ENCODE measurements at regions not wholly inside any gene's neighbourhood (a gene's known extent, or its start where the extent isn't known, plus 50 kb on each side); places are given as distances from the start of the nearest gene placed in this dataset.

DNA sequence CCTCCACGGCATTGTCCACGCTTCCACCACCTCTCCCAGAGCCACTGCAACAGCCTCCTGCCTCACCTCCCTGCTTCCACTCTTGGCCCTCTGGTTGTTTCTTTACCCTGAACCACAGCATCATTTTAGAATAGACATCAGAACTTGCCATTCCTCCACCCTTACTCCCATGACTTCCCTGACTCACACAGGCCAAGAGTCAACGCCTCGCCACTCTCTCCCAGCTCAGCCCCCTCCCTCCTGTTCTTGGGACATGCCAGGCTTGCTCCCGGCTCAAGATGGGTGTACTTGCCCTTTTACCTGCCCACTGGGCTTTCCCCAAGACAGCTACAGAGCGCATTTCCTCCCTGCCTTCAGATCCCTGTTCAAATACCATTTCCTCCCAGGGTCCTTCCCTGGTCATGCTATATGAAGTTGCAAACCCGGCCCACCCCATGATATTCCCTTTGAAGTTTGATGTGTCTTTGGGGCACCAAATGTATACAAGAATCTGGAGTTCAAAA, 429.1 kb downstream of the RPS24 start:
- TF ChIP-seq, protein P1, sequence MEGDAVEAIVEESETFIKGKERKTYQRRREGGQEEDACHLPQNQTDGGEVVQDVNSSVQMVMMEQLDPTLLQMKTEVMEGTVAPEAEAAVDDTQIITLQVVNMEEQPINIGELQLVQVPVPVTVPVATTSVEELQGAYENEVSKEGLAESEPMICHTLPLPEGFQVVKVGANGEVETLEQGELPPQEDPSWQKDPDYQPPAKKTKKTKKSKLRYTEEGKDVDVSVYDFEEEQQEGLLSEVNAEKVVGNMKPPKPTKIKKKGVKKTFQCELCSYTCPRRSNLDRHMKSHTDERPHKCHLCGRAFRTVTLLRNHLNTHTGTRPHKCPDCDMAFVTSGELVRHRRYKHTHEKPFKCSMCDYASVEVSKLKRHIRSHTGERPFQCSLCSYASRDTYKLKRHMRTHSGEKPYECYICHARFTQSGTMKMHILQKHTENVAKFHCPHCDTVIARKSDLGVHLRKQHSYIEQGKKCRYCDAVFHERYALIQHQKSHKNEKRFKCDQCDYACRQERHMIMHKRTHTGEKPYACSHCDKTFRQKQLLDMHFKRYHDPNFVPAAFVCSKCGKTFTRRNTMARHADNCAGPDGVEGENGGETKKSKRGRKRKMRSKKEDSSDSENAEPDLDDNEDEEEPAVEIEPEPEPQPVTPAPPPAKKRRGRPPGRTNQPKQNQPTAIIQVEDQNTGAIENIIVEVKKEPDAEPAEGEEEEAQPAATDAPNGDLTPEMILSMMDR (conservative IDR thresholded peaks at IDR 0.05; ENCODE audit: low read depth, low read length) = no peak
- TF ChIP-seq EZH2 (IDR thresholded peaks at IDR 0.05; ENCODE audit: low read length, unreplicated experiment) = no peak
- TF ChIP-seq EZH2phosphoT487 (IDR thresholded peaks at IDR 0.05; ENCODE audit: borderline replicate concordance, low read length) = no peak
- POLR2A ChIA-PET (ENCODE audit: unreplicated experiment) = no interaction called here
- DNase-seq (peak; percentile 78), ATAC-seq (no peak)
- no peaks in the 10 kb centered on the region for H3K27me3 ChIP-seq (ENCODE audit: low read length)
- H3K27ac ChIP-seq (ENCODE audit: low read length) = peak overlapping the region; percentile 26
- H3K4me2 ChIP-seq (ENCODE audit: low read length) = 0 out of 2 replicates have a peak overlapping the region, but pooled peaks have one; percentile 2
- H3K79me2 ChIP-seq (ENCODE audit: low read length) = no peaks in the 10 kb centered on the region
- H3K4me3 ChIP-seq (ENCODE audit: low read length) = no peak overlapping the region
- no peak overlapping the region for H2AFZ ChIP-seq (ENCODE audit: low read length)
- BruUV-seq (replicated peaks) = no TSS peak
- H3F3A ChIP-seq (ENCODE audit: low read length, unreplicated experiment) = peaks cover 6% of the 10 kb centered on the region
- no peaks in the 10 kb centered on the region for H3K9me3 ChIP-seq (ENCODE audit: low read length)
- H3K36me3 ChIP-seq (ENCODE audit: low read depth, low read length) = no peaks in the 10 kb centered on the region
- no peak overlapping the region for H3K9ac ChIP-seq (ENCODE audit: low read length)
- H4K20me1 ChIP-seq (ENCODE audit: low read length) = no peaks in the 10 kb centered on the region
- H3K9me2 ChIP-seq (replicated peaks; ENCODE audit: low read length) = no peaks in the 10 kb centered on the region
- CTCF ChIA-PET = no interaction called here
- intact Hi-C loops (cut with micrococcal nuclease) = no loop called here
- peaks cover 38% of the 10 kb centered on the region for H3K4me1 ChIP-seq (ENCODE audit: insufficient read depth, low read length)

DNA sequence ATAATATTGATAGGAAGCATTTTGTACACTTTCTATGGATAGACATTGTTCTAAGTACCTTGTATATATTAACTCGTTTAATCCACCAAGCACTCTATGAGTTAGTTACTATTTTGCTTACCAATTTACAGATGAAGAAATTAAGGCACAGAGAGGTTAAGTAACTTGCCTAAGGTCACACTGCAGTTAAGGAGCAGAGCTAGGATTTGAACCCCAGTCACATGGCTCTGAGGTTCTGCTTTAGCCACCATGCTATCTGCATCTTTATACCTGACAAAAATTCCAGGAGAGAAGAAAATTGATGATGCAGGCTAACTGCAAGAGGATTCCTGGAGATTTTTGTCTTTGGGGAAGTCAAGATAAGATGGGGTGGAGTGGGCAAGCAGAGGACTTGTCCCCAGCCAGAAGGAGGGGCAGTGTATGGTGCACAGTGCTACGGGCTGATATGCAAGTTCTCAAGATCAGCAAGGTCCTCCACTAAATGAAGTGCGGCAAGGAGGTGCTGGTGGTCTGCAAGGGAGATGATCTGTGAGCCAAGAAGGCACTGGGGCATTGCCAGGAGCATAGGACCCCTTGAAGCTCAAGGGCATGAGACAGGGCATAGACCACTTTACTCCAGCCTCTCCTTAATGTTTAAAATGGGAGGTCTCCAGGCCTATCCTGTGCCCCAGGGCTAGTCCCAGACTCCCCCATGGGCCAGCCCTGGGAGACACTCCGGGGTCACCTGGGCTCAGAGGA, 430.6 kb downstream of the RPS24 start:
- H3F3A ChIP-seq (ENCODE audit: low read length, unreplicated experiment) = no peaks in the 10 kb centered on the region
- DNase-seq = no peak
- no peak overlapping the region for H2AFZ ChIP-seq (ENCODE audit: low read length)
- no TSS peak for BruUV-seq (replicated peaks)
- H3K9me3 ChIP-seq (ENCODE audit: low read length) = no peaks in the 10 kb centered on the region
- no peak overlapping the region for H3K4me2 ChIP-seq (ENCODE audit: low read length)
- peaks cover 26% of the 10 kb centered on the region for H3K4me1 ChIP-seq (ENCODE audit: insufficient read depth, low read length)
- no peak for TF ChIP-seq EZH2phosphoT487 (IDR thresholded peaks at IDR 0.05; ENCODE audit: borderline replicate concordance, low read length)
- TF ChIP-seq EZH2 (IDR thresholded peaks at IDR 0.05; ENCODE audit: low read length, unreplicated experiment) = no peak
- TF ChIP-seq, protein P1 (conservative IDR thresholded peaks at IDR 0.05; ENCODE audit: low read depth, low read length) = no peak
- no peaks in the 10 kb centered on the region for H3K79me2 ChIP-seq (ENCODE audit: low read length)
- no peak overlapping the region for H3K27ac ChIP-seq (ENCODE audit: low read length)
- CTCF ChIA-PET = no interaction called here
- no peaks in the 10 kb centered on the region for H3K36me3 ChIP-seq (ENCODE audit: low read depth, low read length)
- ATAC-seq = no peak
- POLR2A ChIA-PET (ENCODE audit: unreplicated experiment) = interaction anchor here (0.6 kb wide), 1 partner anchor 411 kb away, joined by 3 read pairs; no protein-coding TSS in a partner anchor
- intact Hi-C loops (cut with micrococcal nuclease) = no loop called here
- H3K4me3 ChIP-seq (ENCODE audit: low read length) = no peak overlapping the region
- H4K20me1 ChIP-seq (ENCODE audit: low read length) = no peaks in the 10 kb centered on the region
- no peaks in the 10 kb centered on the region for H3K27me3 ChIP-seq (ENCODE audit: low read length)
- H3K9ac ChIP-seq (ENCODE audit: low read length) = no peak overlapping the region
- H3K9me2 ChIP-seq (replicated peaks; ENCODE audit: low read length) = no peaks in the 10 kb centered on the region

DNA sequence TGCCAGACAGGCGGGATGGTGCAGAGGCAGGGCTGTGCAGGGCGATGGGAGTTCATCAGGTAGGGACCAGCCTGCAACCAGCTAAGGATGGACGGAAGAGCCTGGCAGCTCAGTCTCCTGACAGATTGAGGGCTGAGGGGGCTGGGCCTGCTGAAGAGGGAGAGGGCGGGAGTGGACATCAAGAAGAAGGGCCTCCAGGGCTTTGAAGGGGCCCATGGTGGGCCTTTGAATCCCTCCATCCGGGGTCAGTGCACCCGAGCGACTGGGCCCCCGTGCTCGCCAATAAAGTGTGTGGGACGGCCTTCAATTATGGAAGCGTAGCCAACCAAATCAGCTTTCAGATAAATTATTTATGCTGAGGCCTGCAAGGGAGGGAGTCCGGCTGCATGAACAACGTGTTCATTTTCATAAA, 431.2 kb downstream of the RPS24 start:
- TF ChIP-seq EZH2 (IDR thresholded peaks at IDR 0.05; ENCODE audit: low read length, unreplicated experiment) = no peak
- TF ChIP-seq EZH2phosphoT487 (IDR thresholded peaks at IDR 0.05; ENCODE audit: borderline replicate concordance, low read length) = no peak
- TF ChIP-seq, protein P1 (conservative IDR thresholded peaks at IDR 0.05; ENCODE audit: low read depth, low read length) = no peak
- Histone ChIP-seq H3K9ac (ENCODE audit: low read length) (no peak overlapping the region), H3K4me2 (ENCODE audit: low read length) (no peak overlapping the region), H3K36me3 (ENCODE audit: low read depth, low read length) (no peaks in the 10 kb centered on the region), H3K27ac (ENCODE audit: low read length) (no peak overlapping the region), H3K9me3 (ENCODE audit: low read length) (no peaks in the 10 kb centered on the region), H3K4me3 (ENCODE audit: low read length) (no peak overlapping the region), H2AFZ (ENCODE audit: low read length) (no peak overlapping the region), H3K4me1 (ENCODE audit: insufficient read depth, low read length) (peaks cover 21% of the 10 kb centered on the region), H3K27me3 (ENCODE audit: low read length) (no peaks in the 10 kb centered on the region), H3K79me2 (ENCODE audit: low read length) (no peaks in the 10 kb centered on the region), H3F3A (ENCODE audit: low read length, unreplicated experiment) (no peaks in the 10 kb centered on the region), H4K20me1 (ENCODE audit: low read length) (no peaks in the 10 kb centered on the region), H3K9me2 (replicated peaks; ENCODE audit: low read length) (no peaks in the 10 kb centered on the region)
- POLR2A ChIA-PET (ENCODE audit: unreplicated experiment) = interaction anchor here (0.6 kb wide), 1 partner anchor 412 kb away, joined by 3 read pairs; no protein-coding TSS in a partner anchor
- no TSS peak for BruUV-seq (replicated peaks)
- no peak for DNase-seq
- intact Hi-C loops (cut with micrococcal nuclease) = no loop called here
- CTCF ChIA-PET = no interaction called here
- no peak for ATAC-seq

Measured in PC-3 (cell line).